Endothelial cell of umbilical vein (primary cell): ENCODE measurements at regions not wholly inside any gene's neighbourhood (a gene's known extent, or its start where the extent isn't known, plus 50 kb on each side); places are given as distances from the start of the nearest gene placed in this dataset.

Source experiments
- EZH2 ChIP-seq: IDR thresholded peaks from 2 replicates; pipeline ENCODE4 v1.6.1; 2012; ENCODE audit warnings: borderline replicate concordance, low read depth, mild to moderate bottlenecking, moderate library complexity, low read length, inconsistent platforms; ENCODE audit not compliant: severe bottlenecking
- POLR2A ChIP-seq: IDR thresholded peaks from 2 replicates; pipeline ENCODE4 v1.6.1; 2012; ENCODE audit warnings: low read depth, mild to moderate bottlenecking, control low read depth, low read length
- POLR2AphosphoS5 ChIP-seq: IDR thresholded peaks from 2 replicates; pipeline ENCODE4 v1.6.1; 2012; ENCODE audit warnings: low read depth, mild to moderate bottlenecking, control low read depth, low read length, moderate library complexity; ENCODE audit not compliant: insufficient read depth
- TF ChIP-seq, protein P1 (sequence below), 2 donors: IDR thresholded peaks; 1 replicate in 1 of 2; 2 replicates in 1 of 2; pipeline ENCODE4 v1.5.1; 2011; ENCODE audit warnings: low read length in 2 of 2, mild to moderate bottlenecking in 2 of 2, moderate library complexity in 2 of 2, control low read depth in 1 of 2, inconsistent platforms in 1 of 2, low read depth in 1 of 2; ENCODE audit not compliant: insufficient read depth in 1 of 2; ENCODE audit errors: extremely low read depth in 1 of 2

DNA sequence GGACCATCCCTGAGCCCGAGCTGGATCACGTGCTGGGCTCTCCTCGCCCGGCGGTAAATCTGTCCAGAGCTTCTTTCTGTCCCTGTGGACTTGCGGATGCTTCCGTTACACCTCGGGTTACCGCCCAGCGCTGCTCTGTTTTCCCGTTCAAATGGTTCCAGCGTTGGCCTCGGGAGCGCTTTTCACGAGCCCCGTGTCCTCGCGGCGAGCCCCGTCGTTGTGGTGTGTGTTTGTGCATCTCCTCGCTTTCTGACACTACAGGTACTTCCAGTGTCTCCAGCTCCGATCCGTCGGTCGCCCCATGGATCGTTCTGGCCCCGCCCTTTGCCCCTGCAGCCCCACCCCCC lies 77.4 kb downstream of the RTP5 start:
- TF ChIP-seq, protein P1, sequence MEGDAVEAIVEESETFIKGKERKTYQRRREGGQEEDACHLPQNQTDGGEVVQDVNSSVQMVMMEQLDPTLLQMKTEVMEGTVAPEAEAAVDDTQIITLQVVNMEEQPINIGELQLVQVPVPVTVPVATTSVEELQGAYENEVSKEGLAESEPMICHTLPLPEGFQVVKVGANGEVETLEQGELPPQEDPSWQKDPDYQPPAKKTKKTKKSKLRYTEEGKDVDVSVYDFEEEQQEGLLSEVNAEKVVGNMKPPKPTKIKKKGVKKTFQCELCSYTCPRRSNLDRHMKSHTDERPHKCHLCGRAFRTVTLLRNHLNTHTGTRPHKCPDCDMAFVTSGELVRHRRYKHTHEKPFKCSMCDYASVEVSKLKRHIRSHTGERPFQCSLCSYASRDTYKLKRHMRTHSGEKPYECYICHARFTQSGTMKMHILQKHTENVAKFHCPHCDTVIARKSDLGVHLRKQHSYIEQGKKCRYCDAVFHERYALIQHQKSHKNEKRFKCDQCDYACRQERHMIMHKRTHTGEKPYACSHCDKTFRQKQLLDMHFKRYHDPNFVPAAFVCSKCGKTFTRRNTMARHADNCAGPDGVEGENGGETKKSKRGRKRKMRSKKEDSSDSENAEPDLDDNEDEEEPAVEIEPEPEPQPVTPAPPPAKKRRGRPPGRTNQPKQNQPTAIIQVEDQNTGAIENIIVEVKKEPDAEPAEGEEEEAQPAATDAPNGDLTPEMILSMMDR (IDR thresholded peaks at IDR 0.05; ENCODE audit: extremely low read depth in 1 of 2, insufficient read depth in 1 of 2, low read depth in 1 of 2, low read length in 2 of 2): no peak
- TF ChIP-seq POLR2A: no peak
- TF ChIP-seq EZH2: no peak
- TF ChIP-seq POLR2AphosphoS5: no peak
